Epithelial cell of esophagus (primary cell): ENCODE measurements at regions not wholly inside any gene's neighbourhood (a gene's known extent, or its start where the extent isn't known, plus 50 kb on each side); places are given as distances from the start of the nearest gene placed in this dataset.
A peak's percentile ranks its signal among the peaks of the same experiment; 100 is the strongest.

Experiments
- DNase-seq: peaks from one replicate; pipeline ENCODE4 v3.0.0; 2010; ENCODE audit warnings: low read depth
- H3K4me3 ChIP-seq: 2 replicates; pipeline ENCODE4 v1.5.1; 2011; ENCODE audit warnings: mild to moderate bottlenecking, low read length, control low read depth
- TF ChIP-seq, protein P1 (sequence below): IDR thresholded peaks from 2 replicates; pipeline ENCODE4 v1.5.1; 2011; ENCODE audit warnings: low read depth, mild to moderate bottlenecking, low read length, control low read depth, inconsistent platforms; ENCODE audit not compliant: insufficient read depth; ENCODE audit errors: missing control alignments

DNA sequence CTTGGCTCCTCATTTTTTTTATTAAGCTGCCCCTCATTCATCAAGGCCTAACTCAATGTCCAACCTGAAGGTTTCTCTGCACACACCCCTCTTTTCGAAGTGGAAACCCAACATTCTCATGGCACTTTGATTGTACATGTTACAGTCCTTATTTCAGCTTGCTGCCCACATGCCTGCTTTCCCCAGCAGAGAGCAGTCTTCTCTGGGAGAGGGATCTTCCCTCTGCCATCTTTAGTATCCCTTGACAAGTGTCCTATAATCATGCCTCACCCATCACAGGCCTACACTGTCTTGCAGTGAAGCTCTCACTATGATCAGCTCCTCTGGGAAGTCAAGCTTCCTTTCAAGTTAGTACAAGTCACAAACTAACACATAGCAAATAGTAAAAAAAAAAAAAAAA, 175.1 kb downstream of the ACER2 start:
- DNase-seq: peak; percentile 4
- TF ChIP-seq, protein P1, sequence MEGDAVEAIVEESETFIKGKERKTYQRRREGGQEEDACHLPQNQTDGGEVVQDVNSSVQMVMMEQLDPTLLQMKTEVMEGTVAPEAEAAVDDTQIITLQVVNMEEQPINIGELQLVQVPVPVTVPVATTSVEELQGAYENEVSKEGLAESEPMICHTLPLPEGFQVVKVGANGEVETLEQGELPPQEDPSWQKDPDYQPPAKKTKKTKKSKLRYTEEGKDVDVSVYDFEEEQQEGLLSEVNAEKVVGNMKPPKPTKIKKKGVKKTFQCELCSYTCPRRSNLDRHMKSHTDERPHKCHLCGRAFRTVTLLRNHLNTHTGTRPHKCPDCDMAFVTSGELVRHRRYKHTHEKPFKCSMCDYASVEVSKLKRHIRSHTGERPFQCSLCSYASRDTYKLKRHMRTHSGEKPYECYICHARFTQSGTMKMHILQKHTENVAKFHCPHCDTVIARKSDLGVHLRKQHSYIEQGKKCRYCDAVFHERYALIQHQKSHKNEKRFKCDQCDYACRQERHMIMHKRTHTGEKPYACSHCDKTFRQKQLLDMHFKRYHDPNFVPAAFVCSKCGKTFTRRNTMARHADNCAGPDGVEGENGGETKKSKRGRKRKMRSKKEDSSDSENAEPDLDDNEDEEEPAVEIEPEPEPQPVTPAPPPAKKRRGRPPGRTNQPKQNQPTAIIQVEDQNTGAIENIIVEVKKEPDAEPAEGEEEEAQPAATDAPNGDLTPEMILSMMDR: no peak
- H3K4me3 ChIP-seq: no peak overlapping the region

DNA sequence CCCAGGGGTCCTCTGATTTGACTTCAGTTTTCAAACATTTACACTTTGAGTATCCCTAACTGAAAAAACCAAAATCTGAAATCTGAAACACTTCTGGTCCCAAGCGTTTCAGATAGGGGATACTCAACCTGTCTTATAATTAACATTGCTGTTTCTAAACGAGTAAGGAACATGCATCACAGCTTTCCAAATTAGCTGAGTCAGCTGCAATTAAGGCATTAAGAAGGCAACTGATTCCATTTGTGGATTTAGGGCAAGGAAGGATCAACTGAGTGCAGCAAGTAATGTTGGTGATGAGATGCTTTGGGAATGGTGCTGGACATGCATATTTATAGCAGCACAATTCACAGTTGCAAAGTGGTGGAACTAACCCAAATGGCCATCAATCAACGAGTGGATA, 168.6 kb downstream of the ACER2 start:
- no peak for DNase-seq
- H3K4me3 ChIP-seq: no peak overlapping the region
- TF ChIP-seq, protein P1: no peak

DNA sequence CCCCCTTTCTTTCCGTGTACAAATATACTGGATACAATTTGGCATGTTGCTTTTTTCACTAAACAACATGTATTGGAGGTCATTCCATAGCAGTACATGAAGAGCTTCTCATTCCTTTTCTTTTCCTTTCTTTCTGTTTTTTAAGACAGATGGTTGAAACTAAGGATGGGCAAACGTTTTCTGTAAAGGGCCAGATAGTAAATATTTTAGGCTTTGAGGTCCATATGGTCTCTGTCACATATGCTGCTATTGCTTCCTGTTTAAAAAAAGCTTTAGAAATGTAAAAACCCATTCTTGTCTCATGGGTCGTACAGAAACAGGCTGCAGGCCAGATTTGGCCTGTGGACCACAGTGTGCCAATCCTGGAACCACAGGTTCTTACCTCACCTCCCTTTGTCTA, 160.1 kb downstream of the ACER2 start:
- H3K4me3 ChIP-seq: no peak overlapping the region
- DNase-seq: no peak
- TF ChIP-seq, protein P1: no peak

DNA sequence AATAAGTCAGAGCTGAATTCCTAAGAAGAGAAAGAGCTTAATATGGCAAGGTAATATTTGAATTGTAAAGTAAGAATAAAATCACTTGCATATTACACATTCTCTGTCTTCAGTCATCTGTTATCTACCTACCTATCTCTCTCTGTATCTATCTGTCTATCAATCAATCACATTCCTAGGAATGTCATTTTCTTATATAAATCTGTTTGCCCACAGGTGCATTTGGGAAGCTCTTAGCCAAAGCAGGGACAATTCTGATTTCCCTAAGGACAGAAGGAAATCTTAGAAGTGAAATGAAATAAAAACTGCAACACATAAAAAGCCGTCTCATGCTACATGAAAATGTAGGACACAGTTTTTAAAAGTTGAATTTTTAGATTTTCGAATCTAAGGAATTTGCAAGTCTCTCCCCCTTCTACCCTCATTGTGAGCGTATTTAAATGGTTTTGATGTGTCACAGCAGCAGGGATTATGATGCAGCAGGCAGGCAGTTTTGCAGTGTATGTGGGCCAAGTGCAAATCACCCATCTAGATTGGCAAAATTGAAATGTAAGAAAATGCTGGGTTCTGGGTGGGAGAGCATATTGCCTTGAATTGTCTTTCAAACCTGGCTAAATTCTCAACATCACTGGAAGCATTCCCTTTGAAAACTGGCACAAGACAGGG, 155.7 kb downstream of the ACER2 start:
- no peak overlapping the region for H3K4me3 ChIP-seq
- no peak for DNase-seq
- TF ChIP-seq, protein P1: no peak

DNA sequence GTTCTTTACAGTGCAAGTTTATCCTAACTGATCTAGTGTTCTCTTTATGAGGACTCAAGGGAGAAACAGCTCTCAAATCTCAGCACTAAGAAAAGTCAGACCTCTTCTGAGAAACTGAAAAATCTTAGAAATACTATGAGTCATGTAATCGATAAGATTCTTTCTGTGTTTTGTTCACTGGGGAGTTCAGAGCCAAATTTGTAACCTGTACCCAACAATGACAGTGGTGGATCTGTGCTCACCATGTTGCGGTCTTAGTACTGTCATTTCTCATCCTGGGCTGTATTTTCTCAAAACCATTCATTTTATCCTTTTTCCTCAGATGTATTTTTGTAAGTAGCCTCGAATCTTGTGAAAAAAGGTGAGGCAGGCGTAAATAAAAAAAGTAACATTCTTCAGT, 146.4 kb downstream of the ACER2 start:
- TF ChIP-seq, protein P1: no peak
- no peak for DNase-seq
- H3K4me3 ChIP-seq: no peak overlapping the region

DNA sequence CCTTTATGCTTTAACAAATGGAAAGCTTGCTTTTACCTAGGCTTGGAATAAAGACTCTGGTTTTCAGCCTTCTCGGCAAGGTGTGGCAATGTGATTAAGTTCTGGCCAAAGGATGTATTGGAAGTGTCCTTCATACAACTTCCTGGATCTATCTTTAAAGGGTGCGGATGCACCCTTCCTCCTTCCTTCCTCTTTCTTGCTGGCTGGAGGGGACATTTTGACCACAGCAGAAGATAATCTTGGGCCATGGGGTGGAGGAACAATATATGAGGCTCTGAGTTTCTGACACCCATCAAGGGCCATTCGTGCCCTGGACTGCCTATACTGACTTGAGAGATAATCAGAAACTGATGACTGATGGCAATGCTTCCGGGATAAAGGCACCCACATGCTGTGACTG, 145.7 kb downstream of the ACER2 start:
- DNase-seq: no peak
- no peak overlapping the region for H3K4me3 ChIP-seq
- TF ChIP-seq, protein P1: no peak

DNA sequence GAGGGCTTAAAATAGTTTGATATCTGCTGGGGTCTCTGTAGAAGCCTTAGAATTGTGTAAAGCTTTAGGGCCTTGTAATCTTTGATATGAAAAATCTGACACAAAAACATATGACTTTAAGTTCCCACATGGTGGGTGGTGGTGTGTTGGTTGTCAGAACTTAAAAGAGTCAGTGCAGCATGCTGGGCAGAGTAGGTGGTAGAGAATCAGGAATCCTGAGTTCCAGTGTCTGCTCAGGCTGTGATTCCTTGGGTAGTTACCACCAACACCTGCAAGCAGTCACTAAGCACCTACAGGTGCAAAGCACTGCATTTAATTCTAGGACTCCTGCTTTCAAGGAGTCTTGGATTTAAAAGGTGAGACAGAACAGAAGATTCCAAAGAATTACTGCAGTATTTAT, 144.6 kb downstream of the ACER2 start:
- no peak for DNase-seq
- H3K4me3 ChIP-seq: no peak overlapping the region
- TF ChIP-seq, protein P1: no peak
